ENCODE measurements at regions not wholly inside any gene's neighbourhood (a gene's known extent, or its start where the extent isn't known, plus 50 kb on each side); places are given as distances from the start of the nearest gene placed in this dataset.

DNA sequence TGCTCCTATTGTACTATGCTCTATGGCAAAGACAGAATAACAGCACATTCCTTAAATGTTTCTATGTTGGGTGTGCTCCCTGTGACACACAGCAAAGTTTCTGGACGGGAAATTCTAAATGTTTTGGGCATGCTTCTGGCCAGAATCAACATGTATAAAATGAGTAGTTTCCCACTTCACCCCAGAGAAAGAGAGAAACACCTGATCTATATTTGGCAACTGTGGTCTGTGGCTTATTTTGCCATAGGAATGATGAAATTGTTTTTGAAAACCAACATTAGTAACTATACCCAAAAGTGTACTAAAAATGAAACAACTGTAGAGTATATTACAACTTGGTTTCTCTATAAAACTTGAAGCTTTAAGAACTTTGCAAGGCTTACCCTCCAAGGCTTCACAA, 89.1 kb downstream of the RAD51AP2 start:
- Histone ChIP-seq H4K20me1 (ENCODE audit: control insufficient read depth, insufficient read depth, insufficient read length) (no peaks in the 10 kb centered on the region), H3K79me2 (ENCODE audit: insufficient read depth, low read length) (no peaks in the 10 kb centered on the region), H4K8ac (replicated peaks; ENCODE audit: insufficient read length, low read depth, low read length) (no peak overlapping the region), H3K56ac (ENCODE audit: insufficient read length, low read depth, low read length) (no peak overlapping the region), H3K4me1 (ENCODE audit: insufficient read depth, low read length) (no peaks in the 10 kb centered on the region), H3T11ph (ENCODE audit: low read length) (no peak overlapping the region), H2BK15ac (ENCODE audit: low read depth, low read length) (no peak overlapping the region), H3K9ac (ENCODE audit: extremely low read depth, insufficient read length, low read length) (no peak overlapping the region), H4K91ac (ENCODE audit: insufficient read length, low read depth, low read length) (no peak overlapping the region), H3K23ac (ENCODE audit: insufficient read length, low read depth, low read length) (no peak overlapping the region), H2BK5ac (ENCODE audit: insufficient read length, low read length) (no peak overlapping the region), H2AFZ (ENCODE audit: low read length) (no peak overlapping the region), H3K4me2 (ENCODE audit: insufficient read depth, insufficient read length, low read length) (no peak overlapping the region), H3K4ac (ENCODE audit: low read depth, low read length) (no peak overlapping the region), H2BK20ac (ENCODE audit: low read depth, low read length, poor library complexity, severe bottlenecking) (no peak overlapping the region), H2AK5ac (ENCODE audit: insufficient read length, low read length) (no peak overlapping the region), H3K18ac (ENCODE audit: insufficient read length, low read depth, low read length) (no peak overlapping the region), H3K27me3 (ENCODE audit: insufficient read depth, low read length) (no peaks in the 10 kb centered on the region), H3K79me1 (ENCODE audit: insufficient read depth, low read depth, low read length, poor library complexity, severe bottlenecking) (no peaks in the 10 kb centered on the region), H3K9me3 (ENCODE audit: control insufficient read depth, low read depth, low read length) (no peaks in the 10 kb centered on the region), H2BK12ac (ENCODE audit: insufficient read length, low read depth, low read length) (no peak overlapping the region), H4K5ac (ENCODE audit: insufficient read length, low read depth, low read length) (no peak overlapping the region), H2BK120ac (ENCODE audit: low read depth, low read length, poor library complexity, severe bottlenecking) (no peak overlapping the region), H3K14ac (ENCODE audit: insufficient read depth, low read length) (no peak overlapping the region), H3K23me2 (ENCODE audit: insufficient read length, low read depth, low read length, poor library complexity, severe bottlenecking) (no peaks in the 10 kb centered on the region), H3K27ac (ENCODE audit: insufficient read length, low read depth, low read length) (no peak overlapping the region)
- Mint-ChIP-seq H3K9me3 (no peaks in the 10 kb centered on the region), H3K36me3 (ENCODE audit: insufficient read depth in 1 of 3, low read depth in 3 of 3) (no peaks in the 10 kb centered on the region), H3K27me3 (ENCODE audit: low read depth) (no peaks in the 10 kb centered on the region), H3K4me3 (no peak overlapping the region), H3K4me1 (peaks cover 3 to 4% of the 10 kb centered on the region in 2 experiments; a peak in 3 of 4 replicates), H3K27ac (no peak overlapping the region)
- TF ChIP-seq CTCF (conservative IDR thresholded peaks at IDR 0.05), result no peak
- whole genome bisulfite sequencing (ENCODE audit: extremely low coverage, insufficient read length, low lambda C conversion rate), result no CpG with 5 or more reads among the region's 1 CpG
- no peak for DNase-seq

Measured in H9 (cell line).